H1 (cell line): ENCODE measurements at regions not wholly inside any gene's neighbourhood (a gene's known extent, or its start where the extent isn't known, plus 50 kb on each side); places are given as distances from the start of the nearest gene placed in this dataset.

ENCODE experiments used
- SAP30 ChIP-seq: fragments of 300-600 bp; sonication (generic); IDR thresholded peaks from 2 replicates; pipeline ENCODE4 v1.7.1; 2012; ENCODE audit warnings: low read length, moderate library complexity, mild to moderate bottlenecking, inconsistent platforms; ENCODE audit not compliant: insufficient read depth, insufficient replicate concordance
- SIRT6 ChIP-seq: IDR thresholded peaks from one replicate; pipeline ENCODE4 v1.7.1; 2012; ENCODE audit warnings: low read length, inconsistent platforms
- SP1 ChIP-seq: IDR thresholded peaks from 2 replicates; pipeline ENCODE4 v1.6.1; 2011; ENCODE audit warnings: low read depth, low read length

- TF ChIP-seq SAP30 (no peak), SP1 (no peak), SIRT6 (no peak)
These were observed 167.1 kb downstream of the CAND1 start (continued) for GRCh38 chr12:67436230-67436629.
